ENCODE measurements at regions not wholly inside any gene's neighbourhood (a gene's known extent, or its start where the extent isn't known, plus 50 kb on each side); places are given as distances from the start of the nearest gene placed in this dataset.

- no peak for DNase-seq
Measured at GRCh38 chr16:51701025-51701424, 550.0 kb upstream of the SALL1 start.

GRCh38 chr16:51699686-51700396, 548.8 kb upstream of the SALL1 start:
- no peak for DNase-seq

GRCh38 chr16:51698647-51699046, 547.6 kb upstream of the SALL1 start:
- no peak for DNase-seq

- DNase-seq: no peak
Measured at GRCh38 chr16:51697454-51697853, 546.4 kb upstream of the SALL1 start.

- no peak for DNase-seq
Measured at GRCh38 chr16:51696376-51696775, 545.3 kb upstream of the SALL1 start.

- no peak for DNase-seq
Measured at GRCh38 chr16:51691109-51691508, 540.0 kb upstream of the SALL1 start.

DNA sequence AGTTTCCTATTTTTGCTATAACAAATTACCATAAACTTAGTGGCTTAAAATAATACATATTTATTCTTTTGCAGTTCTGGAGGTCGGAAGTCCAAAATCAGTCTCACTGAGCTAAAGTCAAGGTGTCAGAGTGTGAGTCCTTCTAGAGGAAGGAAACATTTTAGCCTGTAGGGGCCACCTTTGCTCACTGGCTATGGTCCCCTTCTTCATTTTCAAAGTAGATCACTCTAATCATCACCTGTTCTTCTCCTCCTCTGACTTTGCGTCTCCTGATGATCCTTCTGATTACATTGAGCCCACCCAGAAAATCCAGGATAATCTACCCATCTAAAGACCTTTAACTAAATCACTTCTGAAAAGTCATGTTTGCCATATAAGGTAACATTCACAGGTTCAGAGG, 534.4 kb upstream of the SALL1 start:
- no peak for DNase-seq

- no peak for DNase-seq
Measured at GRCh38 chr16:51683882-51684281, 532.8 kb upstream of the SALL1 start.

DNA sequence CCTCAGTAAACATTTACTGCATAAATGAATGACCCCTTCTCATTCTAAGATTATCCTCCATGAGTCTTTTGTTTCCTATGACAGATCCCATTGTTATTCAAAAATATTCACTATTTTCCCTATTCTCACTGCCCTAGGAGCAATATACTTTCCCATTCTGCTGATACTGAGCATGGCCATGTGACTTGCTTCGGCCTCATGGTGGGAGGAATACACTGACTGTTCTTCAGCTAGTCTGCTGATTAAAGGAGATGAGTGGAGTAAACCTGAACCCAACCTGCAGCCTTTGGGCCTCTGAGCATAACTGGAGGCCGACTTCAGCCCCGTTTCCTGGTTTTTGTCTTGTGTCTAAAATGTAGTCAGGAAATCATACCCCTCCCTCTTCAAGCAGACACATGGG, 531.8 kb upstream of the SALL1 start:
- DNase-seq: no peak

- no peak for DNase-seq
Measured at GRCh38 chr16:51674615-51675014, 523.5 kb upstream of the SALL1 start.

GRCh38 chr16:51670527-51670926, 519.5 kb upstream of the SALL1 start:
- DNase-seq: no peak

GRCh38 chr16:51666821-51667220, 515.8 kb upstream of the SALL1 start:
- no peak for DNase-seq

DNA sequence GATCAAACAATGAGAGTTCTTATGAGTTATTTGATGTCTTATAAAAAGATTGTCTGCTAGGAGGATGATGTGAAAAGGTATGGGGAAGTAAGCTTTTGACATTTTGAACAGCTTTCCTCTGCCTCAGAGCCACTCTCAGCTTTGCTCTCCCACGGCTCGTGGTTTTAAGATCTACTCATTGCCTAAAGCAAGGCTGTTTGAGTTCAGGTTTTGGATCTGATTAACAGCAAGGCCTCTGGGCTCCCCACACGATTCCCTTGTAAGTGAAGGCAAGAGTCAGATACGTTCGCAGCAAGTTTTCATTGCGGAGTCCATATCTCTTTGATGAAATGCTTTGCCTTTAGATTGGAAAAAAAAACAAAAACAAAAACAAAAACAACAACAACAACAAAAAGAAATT, 515.0 kb upstream of the SALL1 start:
- DNase-seq: no peak

DNA sequence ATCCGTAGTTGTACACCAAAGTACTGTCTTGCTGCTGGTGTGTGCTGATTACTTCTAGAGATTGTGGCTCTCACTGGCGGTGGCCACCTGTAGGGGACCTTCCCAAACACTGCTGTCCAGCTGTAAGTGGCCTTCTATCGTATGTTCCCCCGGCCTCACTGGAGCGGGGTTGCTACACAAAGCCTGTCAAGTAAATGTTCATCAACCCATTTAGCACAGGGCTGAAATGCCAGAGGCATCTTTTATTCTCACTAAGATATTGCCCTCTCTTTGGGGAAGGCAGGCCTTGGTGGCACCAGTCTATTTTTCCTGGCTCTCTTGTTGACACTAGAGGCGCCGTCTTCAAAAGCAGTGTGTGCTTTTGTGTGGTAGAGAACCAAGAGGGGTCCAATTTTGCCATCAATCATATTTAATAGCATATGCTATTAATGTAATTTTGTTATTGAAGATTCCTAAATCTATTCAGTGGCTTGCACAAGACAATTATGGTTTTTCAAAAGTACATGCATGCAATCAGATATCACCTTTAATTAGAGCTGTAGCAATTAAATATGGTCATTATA, 514.4 kb upstream of the SALL1 start:
- no peak for DNase-seq

GRCh38 chr16:51658531-51658930, 507.5 kb upstream of the SALL1 start:
- DNase-seq: no peak

- DNase-seq: no peak
Measured at GRCh38 chr16:51657848-51658247, 506.8 kb upstream of the SALL1 start.

- DNase-seq: no peak
Measured at GRCh38 chr16:51655249-51655648, 504.2 kb upstream of the SALL1 start.

GRCh38 chr16:51651061-51651466, 500.0 kb upstream of the SALL1 start:
- DNase-seq: no peak

DNA sequence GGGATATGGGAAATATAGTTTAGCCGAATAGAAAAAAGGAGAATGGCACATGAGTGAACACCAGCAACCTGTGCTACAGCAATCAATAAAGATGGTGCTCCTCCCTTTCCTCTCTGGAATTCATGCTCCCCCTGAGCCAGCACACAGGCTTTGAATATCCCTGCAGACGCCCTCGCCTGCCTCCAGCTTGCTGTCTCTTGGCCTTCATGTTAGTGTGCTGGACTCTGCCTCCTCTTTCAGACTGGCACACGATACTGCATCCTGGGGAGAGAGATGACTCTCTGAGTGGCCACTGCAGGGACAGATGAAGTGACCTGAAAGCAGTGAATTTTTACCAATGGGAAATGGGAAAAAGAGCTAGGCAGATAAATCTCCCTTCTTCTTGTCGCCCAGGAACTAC, 498.6 kb upstream of the SALL1 start:
- DNase-seq: no peak

DNA sequence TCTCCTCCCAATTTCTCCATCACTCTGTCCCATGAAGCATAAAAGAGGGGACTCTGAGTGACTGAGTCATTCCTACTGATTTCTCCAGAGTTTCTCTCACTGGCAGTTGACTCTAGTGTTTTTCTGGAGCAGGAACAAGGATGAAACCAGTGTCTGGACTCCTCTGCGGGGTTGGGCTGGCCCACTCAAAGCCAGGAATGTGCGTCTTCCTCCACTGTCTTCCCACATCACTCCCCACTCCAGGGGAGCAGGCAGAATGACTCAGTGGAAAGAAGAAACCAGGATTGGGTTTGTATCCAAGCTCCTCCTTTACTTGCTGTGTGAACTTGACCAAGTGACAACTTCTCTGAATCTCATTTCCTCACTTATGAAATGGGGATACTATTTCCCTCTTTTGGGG, 497.5 kb upstream of the SALL1 start:
- DNase-seq: no peak

GRCh38 chr16:51641191-51641765, 490.2 kb upstream of the SALL1 start:
- no peak for DNase-seq

DNA sequence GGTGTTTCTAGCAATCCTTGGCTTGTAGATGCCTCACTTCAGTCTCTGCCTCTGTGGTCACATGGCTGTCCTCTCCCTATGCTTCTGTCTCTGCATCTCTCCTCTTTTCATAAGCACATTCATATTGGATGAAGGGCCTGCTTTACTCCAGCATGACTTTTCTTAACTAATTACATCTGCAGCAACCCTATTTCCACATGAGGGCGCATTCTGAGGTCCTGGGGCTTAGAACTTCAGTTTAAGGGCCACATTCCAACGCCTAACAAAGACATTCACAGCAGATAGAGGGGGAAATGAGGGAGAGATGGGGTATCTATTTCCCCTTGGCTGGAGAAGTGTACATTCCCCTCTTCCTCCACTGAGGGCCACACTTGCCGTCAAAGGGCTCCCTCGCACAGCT, 489.1 kb upstream of the SALL1 start:
- no peak for DNase-seq

GRCh38 chr16:51638339-51639135, 487.5 kb upstream of the SALL1 start:
- no peak for DNase-seq

GRCh38 chr16:51637770-51638094, 486.7 kb upstream of the SALL1 start:
- no peak for DNase-seq
